ENCODE measurements at regions not wholly inside any gene's neighbourhood (a gene's known extent, or its start where the extent isn't known, plus 50 kb on each side); places are given as distances from the start of the nearest gene placed in this dataset.
"Not testable (repeated sequence)": the region's sequence is repeated elsewhere in the genome, so short reads cannot be mapped to it uniquely, and the experiment has no call there.

DNA sequence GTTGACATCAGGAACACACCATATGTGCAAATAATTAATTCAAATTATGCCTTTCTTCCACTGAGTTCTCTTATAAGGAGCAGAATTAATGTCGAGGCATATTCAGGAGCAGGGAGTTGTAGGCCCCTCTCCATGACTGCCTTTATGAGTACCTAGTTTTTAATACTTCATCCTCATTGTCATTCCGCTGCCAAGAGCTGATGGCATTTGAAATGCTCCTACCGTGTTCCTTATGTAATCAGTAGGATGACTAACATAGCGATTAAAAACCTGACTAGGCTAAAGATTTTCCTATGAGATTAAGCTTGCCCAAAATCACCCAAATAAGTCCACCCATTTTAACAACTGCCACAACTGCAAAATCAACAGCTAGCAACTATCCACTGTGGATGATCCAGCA, 220.6 kb downstream of the DHX15 start:
- DNase-seq: no peak

DNA sequence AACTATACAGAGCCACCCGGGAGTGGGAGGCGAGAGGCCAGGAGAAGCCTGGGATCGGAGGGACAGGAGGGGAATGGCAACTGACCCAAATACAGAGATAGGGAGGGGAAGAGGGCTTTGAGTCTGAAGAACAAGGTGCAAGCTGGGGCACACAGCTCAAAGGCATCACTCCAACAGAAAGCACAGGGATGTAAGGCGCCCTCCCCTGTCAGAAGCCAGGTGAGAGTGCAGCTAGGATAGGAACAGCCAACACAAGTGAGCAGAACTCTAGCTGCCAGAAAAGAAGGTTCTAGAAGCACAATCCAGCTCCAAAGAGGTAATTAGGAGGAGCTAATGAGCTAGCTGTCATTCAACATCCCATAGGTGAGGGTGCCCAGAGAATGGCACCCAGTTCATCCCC, 232.2 kb downstream of the DHX15 start:
- DNase-seq: no peak

DNA sequence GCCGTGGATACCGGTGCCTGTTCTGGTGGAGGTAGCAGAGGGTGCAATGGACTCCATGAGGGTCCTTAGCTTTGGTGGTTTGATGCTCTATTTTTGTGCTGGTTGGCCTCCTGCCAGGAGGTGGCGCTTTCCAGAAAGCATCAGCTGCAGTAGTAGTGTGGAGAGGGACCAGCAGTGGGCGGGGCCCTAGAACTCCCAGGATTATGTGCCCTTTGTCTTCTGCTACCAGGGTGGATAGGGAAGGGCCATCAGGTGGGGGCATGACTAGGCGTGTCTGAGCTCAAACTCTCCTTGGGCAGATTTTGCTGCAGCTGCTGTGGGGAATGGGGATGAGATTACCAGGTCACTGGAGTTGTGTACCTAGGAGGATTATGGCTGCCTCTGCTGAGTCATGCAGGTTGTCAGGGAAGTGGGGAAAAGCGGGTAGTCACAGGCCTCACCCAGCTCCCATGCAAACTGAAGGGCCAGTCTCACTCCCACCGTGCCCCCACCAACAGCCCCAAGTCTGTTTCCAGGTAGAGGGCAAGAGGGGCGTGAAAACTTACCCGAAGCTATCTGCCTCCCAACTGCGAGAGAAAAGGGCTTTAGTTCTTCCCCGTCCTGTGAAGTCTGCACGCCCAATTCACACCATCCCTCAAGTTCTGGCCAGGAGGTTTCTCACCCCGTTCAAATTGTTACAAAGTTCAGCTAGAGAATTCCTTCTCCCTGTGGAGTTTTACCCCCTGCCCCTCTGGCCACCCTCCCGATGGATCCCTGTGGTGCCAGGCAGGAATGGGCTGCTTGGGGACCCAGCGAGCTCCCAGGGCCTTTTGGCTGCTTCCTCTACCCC, 235.0 kb downstream of the DHX15 start:
- not testable (repeated sequence) for DNase-seq

DNA sequence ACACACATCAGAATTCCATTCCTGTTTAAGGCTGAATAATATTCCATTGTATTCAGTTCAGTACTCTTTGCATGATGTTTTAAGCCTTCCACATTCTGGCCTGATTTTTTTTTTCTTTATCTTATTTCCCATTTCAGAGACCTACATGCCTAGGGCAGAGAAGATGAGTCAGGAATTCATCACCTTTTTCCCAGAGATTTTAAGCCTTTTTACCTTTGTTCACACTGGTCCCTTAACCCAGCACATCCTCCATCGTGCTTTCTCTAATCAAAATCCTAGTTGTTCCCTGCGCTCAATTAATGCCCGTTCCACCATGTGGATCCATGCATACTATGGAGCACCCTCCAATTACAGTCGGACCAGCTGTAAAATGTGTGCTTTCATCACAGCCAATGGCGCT, 245.1 kb downstream of the DHX15 start:
- no peak for DNase-seq

DNA sequence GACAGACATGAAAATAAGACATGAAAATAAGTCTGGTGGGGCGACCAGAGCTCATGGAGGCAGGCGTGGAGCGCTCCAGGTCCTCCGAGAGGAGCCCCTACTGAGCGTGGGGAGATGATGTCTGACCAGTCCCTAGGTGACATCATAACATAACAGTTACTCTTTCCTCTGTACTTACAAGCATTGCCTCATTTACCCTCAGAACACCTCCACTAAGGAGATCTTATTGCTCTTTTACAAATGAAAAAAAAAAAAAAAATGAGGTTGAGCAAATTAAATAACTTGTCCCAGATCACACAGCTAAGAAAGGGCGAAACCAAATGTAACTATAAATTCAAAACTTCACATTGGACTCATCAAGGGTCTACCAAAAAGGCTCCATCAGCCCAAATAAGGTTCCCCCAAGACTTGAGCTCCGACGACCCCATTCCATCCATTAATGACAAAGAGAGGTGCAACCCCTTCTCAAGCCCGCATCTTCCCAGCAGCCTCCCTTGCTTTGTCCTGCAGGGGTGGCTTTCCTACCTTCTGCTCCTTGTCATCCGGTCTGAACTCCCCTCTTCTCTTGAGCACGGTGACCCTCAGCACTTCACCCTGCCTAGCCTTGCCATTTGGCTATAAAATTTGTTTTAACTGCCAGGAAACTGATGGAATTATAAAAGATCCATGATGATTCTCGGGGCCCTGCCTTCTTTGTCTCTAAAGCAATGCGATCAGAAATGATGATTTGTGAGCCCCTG, 246.7 kb downstream of the DHX15 start:
- DNase-seq: no peak

DNA sequence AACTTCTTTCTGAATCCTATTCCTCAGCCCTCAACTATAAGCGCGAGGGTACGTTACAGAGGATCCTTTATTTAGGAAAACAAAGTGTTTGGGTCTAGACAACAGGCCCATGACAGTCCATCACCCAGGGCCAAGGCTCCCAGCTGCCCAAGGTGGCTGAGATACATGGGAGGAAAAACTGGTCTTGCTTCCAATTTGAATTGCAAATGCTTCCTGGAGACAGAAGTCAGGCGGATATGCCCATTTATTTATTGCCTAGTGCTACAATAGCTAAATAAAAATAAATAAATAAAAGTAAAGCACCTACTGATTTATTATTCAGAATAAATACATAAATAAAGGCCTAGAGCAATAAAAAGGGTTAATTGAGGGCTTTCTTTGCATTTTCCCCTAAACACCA, 248.7 kb downstream of the DHX15 start:
- no peak for DNase-seq

DNA sequence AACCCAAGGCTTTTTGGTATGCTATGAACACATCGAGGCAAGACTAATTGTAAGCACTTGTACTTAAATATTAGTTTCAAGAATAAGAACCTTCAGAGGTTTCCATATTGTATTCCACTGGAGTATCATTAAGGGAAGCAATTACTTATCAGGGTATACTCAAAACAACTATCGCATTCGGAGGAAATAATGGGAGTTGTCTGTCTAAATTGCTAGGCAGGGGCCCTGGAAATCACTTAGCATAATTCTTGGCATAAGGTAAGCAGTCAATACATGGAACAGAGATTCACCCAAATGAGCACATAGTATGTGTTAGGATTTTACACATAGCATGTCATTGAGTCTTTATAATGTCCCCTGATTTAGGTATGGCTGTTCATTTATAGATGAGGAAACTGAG, 249.4 kb downstream of the DHX15 start:
- DNase-seq: no peak

DNA sequence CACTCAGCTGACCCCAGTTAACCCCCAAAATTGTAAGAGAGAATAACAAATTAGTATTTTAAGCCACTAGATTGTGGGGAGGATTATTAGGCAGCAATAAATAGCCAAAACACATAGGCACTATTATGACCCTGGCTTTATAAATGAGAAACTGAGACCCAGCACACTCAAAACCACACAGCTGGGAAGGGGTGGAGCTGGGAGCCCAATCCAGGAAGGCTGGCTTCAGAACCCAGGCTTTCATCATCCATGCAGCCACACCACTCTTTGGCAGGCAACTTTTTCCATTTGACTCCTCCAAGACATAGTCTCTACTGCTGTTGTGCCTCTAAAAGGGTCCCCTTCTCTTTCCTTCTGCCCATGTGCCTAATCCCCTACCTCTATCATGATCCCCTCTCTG, 253.8 kb downstream of the DHX15 start:
- no peak for DNase-seq

DNA sequence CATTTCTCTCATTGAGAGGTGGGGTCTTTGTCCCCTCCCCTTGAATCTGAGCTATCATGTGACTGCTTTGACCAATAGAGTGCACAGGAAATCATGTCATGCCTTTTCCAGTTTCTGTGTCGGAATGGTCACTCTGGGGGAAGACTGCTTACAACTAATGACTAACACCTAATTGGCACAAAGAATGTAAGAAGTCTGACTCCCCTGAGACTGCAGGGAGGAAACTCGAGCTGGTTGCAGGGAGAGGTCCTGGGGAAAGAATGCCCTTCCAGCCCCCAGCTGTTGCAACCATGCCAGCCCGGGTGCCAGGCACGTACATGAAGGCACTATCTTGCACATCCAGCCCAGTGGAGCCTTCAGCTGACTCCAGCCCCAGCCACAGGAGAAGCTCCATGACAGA, 254.2 kb downstream of the DHX15 start:
- no peak for DNase-seq

DNA sequence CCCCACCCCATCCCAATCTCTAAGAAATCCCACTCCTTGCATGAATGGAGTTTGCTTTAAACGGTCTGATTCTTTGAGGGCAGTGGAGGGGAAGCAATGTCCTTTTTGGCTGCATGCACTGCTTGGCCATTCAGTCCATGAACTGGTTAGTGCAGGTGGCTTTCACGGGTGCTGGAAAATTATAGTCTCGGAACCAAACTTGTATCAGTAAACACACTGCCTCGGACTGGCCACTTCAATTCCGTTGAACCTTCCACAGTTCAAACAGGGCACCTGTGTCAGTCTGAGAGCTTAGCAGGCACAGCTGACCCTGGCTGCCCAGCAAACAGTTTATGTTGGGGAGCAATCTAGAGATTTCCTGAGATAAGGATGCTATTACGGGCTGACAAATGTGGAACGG, 255.6 kb downstream of the DHX15 start:
- no peak for DNase-seq

DNA sequence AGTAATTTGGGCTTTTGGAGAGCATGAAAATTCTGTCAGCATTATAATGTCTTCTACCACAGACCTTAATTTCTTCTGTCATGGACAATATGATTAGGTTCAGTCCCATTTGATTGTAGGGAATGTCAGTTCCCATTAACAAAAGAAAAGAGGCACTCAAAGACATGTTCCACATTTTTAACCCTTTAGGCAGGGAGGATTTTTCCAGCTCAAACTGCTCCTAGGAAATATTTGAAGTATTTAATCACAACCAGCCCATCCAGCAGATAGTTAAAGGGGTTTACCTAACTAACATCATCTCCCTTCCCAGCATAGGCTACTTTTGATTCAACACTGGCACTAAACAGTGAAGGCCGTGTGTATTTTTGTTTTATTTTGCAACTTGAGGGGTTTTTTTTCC, 256.0 kb downstream of the DHX15 start:
- no peak for DNase-seq

DNA sequence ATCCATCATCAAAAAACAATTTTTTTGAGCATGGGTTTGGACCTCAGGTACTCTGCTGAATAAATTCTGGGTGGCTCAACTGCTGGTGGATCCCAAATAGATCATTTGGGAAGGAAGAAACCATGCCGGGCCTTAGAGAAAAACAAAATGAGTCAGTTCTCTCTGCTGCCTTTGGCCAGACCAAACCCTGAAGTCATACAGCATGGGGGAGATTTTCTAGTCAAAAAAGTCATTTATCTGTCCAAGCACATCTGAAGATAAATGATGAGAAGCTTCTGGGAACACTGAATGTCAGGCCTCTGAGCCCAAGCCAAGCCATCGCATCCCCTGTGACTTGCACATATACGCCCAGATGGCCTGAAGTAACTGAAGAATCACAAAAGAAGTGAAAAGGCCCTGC, 261.4 kb downstream of the DHX15 start:
- no peak for DNase-seq

DNA sequence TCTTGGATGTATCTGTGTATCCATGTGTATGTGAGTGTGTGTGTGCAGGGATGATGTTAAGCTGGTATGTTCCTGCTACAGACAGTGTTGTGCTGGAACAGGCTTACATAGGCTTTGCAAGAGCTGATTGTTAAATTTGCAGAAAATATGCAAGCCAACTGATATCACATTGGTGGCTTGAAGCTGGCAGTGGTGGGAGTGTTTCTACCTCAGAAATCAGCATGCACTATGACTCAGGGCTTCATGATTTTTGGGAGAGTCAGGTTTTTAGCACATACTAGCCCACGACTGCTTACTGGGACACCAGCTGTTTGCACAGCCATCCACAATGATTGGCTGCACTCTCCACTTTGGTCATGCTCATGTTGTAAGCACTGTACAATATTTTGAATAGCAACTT, 261.8 kb downstream of the DHX15 start:
- no peak for DNase-seq

DNA sequence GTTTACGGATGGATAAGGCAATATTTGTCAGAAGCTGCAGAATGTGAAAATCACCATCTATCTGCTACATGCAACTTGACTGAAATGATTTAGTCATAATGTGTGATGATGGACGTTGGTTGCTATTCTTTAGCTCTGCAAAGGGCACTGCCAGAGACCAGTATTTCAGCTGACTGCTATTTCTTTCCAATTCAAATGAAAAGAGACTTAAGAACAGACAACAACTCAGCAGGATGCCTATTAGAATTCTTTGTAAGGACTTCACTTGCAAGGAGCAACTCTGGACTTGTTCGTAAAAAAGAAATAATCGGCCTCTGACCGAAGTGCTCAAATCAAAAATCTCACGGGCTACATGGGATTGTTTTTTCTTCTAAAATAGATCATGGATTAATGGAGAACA, 262.7 kb downstream of the DHX15 start:
- no peak for DNase-seq

DNA sequence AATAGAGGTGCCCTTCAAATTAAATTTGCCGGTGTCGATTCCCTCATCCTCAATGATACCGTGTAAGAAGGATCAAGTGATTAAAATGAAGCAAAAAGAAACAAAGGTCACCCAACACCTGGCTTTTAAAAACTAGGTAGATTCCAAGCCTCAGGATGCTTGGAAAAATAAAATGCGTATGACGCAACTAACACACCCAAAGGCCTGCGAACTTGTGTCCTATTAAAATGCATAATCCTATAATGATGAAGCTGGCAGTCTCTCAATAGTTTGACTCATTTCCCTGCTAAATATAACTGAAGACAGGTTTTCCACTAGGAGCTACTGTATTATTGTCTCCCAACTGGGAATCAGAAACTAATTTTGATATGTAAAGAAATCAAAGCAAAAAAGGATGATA, 263.2 kb downstream of the DHX15 start:
- no peak for DNase-seq

DNA sequence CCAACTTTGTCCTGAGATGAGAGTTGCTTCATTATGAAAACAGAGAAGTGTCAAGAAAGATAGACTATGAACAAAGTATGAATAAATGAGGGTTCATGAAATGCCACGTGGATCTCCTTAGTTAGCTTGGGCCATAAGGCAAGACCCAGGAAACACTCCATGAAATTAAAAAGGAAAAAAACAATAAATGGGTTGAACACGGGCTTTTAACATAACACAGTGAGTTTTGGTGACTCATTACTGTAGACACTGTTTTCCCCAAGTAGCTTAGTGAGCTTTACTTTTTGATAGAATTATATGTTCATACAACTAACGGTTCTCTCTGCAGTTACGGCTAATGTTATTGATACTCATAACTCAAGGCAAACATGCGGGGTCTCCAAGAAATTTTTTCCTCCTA, 265.0 kb downstream of the DHX15 start:
- no peak for DNase-seq

DNA sequence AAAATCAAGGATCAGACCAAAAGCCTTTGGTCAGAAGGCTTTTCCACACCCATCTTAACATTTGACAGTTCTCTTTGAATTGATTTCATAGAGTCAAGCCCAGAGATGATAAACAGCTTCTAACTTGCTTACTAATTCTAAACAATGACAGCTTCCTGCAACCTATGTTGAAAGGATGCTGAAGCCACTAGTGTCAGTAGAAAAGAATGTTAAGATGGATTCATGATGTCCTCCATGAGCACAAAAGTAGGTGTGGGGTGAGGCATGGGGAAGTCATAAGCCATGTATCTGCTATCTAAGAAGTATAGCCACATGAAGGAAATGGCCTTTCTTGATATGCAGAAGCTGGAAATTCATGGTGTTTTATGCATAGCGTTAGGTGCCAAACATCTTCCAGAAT, 269.3 kb downstream of the DHX15 start:
- no peak for DNase-seq

DNA sequence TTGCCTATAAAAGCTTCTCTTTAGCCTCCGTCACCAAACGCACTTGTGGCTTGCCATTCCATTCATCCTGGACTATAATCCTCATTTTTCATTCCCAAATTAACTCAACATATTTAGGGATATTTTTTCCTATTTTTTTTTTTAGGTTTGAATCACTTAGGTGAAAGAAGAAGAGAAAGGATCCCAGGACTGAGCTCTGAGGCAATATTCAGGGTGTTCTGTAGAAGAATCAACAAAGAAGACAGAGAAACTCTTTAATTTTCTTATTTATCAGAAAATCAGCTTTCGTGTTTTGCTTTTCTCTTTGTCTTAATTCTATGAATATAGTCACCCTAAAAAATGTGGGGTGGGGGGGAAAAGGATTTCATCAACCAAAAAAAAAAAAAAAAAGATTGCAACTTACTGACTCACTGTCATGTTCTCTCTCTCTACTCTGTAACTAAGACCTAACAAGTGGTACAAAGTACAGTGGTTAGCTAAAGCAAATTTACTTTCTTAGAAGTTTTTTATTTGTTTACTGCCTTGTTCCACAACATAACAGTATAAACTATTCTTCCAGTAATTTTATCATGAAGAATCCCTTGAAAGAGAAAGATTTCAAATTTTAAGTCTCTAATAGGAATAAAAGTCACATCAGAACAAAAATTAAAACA, 272.0 kb downstream of the DHX15 start:
- DNase-seq: no peak

DNA sequence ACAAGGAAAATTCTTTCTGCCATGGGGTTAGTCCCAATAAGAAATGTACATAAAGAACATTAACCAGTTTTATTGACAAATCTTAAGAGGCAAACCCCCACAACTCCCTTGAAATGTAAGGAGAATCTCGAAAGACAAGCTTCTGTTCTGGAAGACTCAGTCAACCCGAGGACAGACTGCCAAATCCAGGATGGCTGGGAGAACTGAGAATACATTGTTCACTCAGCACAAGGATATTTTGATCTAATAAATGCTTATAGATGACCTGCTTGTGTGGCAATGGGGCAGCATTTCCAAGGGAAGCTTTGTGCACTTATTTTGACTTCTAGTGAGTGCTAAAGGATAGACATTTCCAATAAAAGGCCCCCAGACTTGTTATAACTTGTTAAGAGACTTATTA, 280.4 kb downstream of the DHX15 start:
- DNase-seq: no peak

DNA sequence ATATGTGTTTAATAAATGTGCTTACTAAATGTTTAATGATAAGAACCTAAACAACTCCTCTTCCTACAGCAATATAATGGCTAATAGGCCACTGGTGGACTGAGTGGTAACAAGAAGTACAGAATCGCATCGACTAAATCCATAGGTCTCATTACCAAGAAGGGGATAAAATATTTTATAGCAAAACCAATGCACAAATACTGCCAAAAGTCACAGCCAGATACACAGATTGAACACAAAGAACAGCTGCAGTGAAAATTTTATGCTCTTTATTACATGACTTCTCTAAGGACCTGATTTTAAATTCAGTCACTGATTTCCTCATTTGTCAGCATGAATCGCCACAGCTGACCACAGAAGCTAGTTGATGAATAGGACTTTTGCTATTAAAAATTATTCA, 285.4 kb downstream of the DHX15 start:
- DNase-seq: no peak

DNA sequence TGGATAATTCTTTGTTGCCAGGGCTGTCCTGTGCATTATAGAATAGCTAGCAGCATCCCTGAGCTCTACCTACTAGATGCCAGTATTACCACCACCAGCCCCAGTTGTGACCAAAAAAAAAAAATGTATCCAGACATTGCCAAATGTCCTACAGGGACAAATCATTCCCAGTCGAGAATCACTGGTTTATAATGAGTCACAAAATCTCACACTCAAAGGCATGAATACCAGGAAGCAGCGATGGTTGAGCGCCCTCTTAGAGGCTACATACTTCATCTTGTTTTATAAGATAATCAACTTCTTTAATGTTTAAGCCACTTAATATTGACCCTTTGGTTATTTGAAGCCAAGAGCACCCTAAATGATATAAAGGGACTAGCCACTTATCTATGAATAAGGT, 297.3 kb downstream of the DHX15 start:
- no peak for DNase-seq

DNA sequence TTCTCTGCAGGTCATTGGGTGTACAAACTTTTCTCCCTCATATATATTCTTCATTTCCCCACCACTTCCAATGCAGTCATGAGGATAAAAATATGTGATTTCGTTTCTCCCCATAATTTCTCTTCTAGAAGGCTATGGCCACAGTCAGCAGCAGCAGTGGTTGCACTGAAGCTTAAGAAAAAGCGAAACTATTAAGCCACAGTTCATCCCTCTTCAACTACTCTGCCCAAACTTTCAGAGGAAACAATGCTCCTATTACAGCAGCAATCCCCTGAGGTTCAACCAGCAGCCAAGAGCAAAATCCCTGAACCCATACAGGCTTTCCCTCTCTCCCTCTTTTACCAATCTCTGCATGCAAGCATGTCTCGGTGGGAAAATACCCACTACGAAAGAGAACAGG, 298.6 kb downstream of the DHX15 start:
- no peak for DNase-seq

DNA sequence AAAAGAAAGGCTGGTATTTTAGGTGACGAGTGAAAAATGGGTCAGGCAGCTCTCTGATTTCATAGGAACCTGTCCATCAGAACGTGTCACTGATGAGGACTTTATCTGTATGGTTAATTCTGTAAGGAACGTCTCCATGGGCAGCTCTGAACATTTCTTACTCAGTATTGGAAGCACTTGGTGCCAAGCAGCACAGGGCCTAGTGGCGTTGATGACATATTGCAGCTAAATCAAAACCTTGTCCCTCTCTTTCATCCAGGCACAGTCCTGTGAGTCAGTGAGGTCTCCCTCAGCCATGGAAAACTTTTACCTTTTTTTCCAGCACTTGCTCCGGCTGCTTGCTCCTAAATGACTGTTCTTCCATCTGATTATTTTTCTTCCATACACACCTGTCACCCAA, 301.9 kb downstream of the DHX15 start:
- DNase-seq: no peak

DNA sequence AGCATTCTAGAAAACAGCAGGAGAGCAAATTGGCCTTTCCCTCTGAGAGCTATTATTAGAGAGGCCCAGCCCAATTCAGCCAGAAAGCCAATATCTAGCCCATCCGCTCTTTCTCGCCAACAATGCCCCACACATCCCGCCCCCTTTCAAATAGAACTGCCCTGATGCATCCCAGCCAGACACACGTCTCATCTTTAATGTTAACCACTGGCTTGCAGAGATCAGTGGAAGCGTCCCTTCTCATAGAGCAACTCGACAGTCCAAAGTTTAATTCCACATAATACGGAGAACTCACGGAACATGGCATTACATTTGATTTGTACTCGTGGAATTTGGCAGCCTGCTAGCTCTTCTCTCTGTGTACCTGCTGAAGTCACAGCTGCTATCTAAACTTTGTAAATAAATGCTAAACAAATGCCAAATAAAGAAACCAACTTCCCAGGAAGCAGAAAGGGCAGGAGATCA, 304.4 kb downstream of the DHX15 start:
- no peak for DNase-seq

All from DMS79 (cell line).